GM23338 (cell line): ENCODE measurements at regions not wholly inside any gene's neighbourhood (a gene's known extent, or its start where the extent isn't known, plus 50 kb on each side); places are given as distances from the start of the nearest gene placed in this dataset.

Experiments used
- ATAC-seq: fragments of 200-7000 bp; cut with Tn5 transposase; 3 replicates; pipeline ENCODE4 v1.9.1; 2020
- DNase-seq: peaks from one replicate; pipeline ENCODE4 v3.0.0-alpha.2; 2015; ENCODE audit warnings: low spot score
- H2AFZ ChIP-seq: fragments of 200-600 bp; sonication (generic); 2 replicates; pipeline ENCODE4 v1.8.0; 2016; ENCODE audit warnings: antibody characterized with exemption, mild to moderate bottlenecking, moderate library complexity
- H3F3A ChIP-seq: fragments of 200-600 bp; sonication (generic); replicated peaks from 2 replicates; pipeline ENCODE4 v1.8.0; 2017; ENCODE audit warnings: antibody characterized with exemption, mixed run types, low read depth
- H3K27ac ChIP-seq: fragments of 200-600 bp; sonication (generic); 2 replicates; pipeline ENCODE4 v1.6.1; 2016; ENCODE audit warnings: low read depth
- H3K27me3 ChIP-seq: fragments of 200-600 bp; sonication (generic); 2 replicates; pipeline ENCODE4 v1.8.0; 2016; ENCODE audit warnings: mild to moderate bottlenecking, mixed run types, moderate library complexity; ENCODE audit not compliant: insufficient read depth
- H3K36me3 ChIP-seq: fragments of 200-600 bp; sonication (generic); 2 replicates; pipeline ENCODE4 v1.8.0; 2016; ENCODE audit warnings: mild to moderate bottlenecking; ENCODE audit not compliant: insufficient read depth
- H3K4me1 ChIP-seq: fragments of 200-600 bp; sonication (generic); 2 replicates; pipeline ENCODE4 v1.8.0; 2016; ENCODE audit warnings: mild to moderate bottlenecking, moderate library complexity; ENCODE audit not compliant: insufficient read depth
- H3K4me2 ChIP-seq: fragments of 200-600 bp; sonication (generic); 2 replicates; pipeline ENCODE4 v1.7.1; 2017; ENCODE audit warnings: mixed run types
- H3K4me3 ChIP-seq: fragments of 200-600 bp; sonication (generic); 2 replicates; pipeline ENCODE4 v1.6.1; 2016; ENCODE audit warnings: mixed run types
- H3K79me2 ChIP-seq: fragments of 200-600 bp; sonication (generic); replicated peaks from 2 replicates; pipeline ENCODE4 v1.8.0; 2017; ENCODE audit warnings: mild to moderate bottlenecking; ENCODE audit not compliant: insufficient read depth
- H3K9me2 ChIP-seq: fragments of 200-600 bp; sonication (generic); 2 replicates; pipeline ENCODE4 v1.8.0; 2017; ENCODE audit not compliant: insufficient read depth
- H4K20me1 ChIP-seq: fragments of 200-600 bp; sonication (generic); replicated peaks from 2 replicates; pipeline ENCODE4 v1.8.0; 2017; ENCODE audit warnings: mild to moderate bottlenecking; ENCODE audit not compliant: insufficient read depth
- H3K27ac Mint-ChIP-seq: 2 replicates; pipeline ENCODE4 v1.8.0; 2020; ENCODE audit warnings: inconsistent platforms, mild to moderate bottlenecking, moderate library complexity, mixed read lengths
- H3K27me3 Mint-ChIP-seq: 3 replicates; pipeline ENCODE4 v1.8.0; 2022; ENCODE audit warnings: low read depth, mild to moderate bottlenecking, moderate library complexity, mixed read lengths, inconsistent platforms; ENCODE audit not compliant: insufficient read depth, poor library complexity
- H3K36me3 Mint-ChIP-seq: 3 replicates; pipeline ENCODE4 v1.8.0; 2021; ENCODE audit warnings: low read depth, mild to moderate bottlenecking, inconsistent platforms, moderate library complexity, mixed read lengths
- H3K4me1 Mint-ChIP-seq: 3 replicates; pipeline ENCODE4 v1.8.0; 2020; ENCODE audit warnings: mild to moderate bottlenecking, inconsistent platforms, mixed read lengths
- H3K4me3 Mint-ChIP-seq: 3 replicates; pipeline ENCODE4 v1.8.0; 2021; ENCODE audit warnings: moderate library complexity, mild to moderate bottlenecking, inconsistent platforms, mixed read lengths
- H3K9me3 Mint-ChIP-seq: 3 replicates; pipeline ENCODE4 v1.8.0; 2020; ENCODE audit warnings: moderate library complexity, mild to moderate bottlenecking, inconsistent platforms, mixed read lengths
- CREB1 ChIP-seq: fragments of 250-450 bp; sonication (Bioruptor Pico); IDR thresholded peaks from 2 replicates; pipeline ENCODE4 v1.5.0; 2020; ENCODE audit warnings: low read depth, mild to moderate bottlenecking, moderate library complexity
- EZH2 ChIP-seq: fragments of 200-600 bp; sonication (generic); IDR thresholded peaks from one replicate; pipeline ENCODE4 v1.8.0; 2017; ENCODE audit warnings: antibody characterized with exemption, mild to moderate bottlenecking, low read depth; ENCODE audit not compliant: unreplicated experiment
- EZH2phosphoT487 ChIP-seq: fragments of 200-600 bp; sonication (generic); IDR thresholded peaks from one replicate; pipeline ENCODE4 v1.8.1; 2018; ENCODE audit warnings: antibody characterized with exemption; ENCODE audit not compliant: unreplicated experiment
- JUNB ChIP-seq: IDR thresholded peaks from one replicate; pipeline ENCODE4 v1.6.1; 2016; ENCODE audit warnings: antibody characterized with exemption; ENCODE audit not compliant: unreplicated experiment
- POLR2AphosphoS5 ChIP-seq: IDR thresholded peaks from 2 replicates; pipeline ENCODE4 v1.6.1; 2016; ENCODE audit warnings: antibody characterized with exemption, low read depth
- ZNF114 ChIP-seq: fragments of 250-450 bp; sonication (Bioruptor Pico); IDR thresholded peaks from 2 replicates; pipeline ENCODE4 v1.5.0; 2020; ENCODE audit warnings: mild to moderate bottlenecking, moderate library complexity
- ZNF331 ChIP-seq: fragments of 250-450 bp; sonication (Bioruptor Pico); IDR thresholded peaks from 2 replicates; pipeline ENCODE4 v1.5.0; 2020; ENCODE audit warnings: low read depth, mild to moderate bottlenecking, moderate library complexity
- TF ChIP-seq, protein P1 (sequence below): IDR thresholded peaks from 2 replicates; pipeline ENCODE4 v1.6.1; 2016; ENCODE audit warnings: antibody characterized with exemption
- TF ChIP-seq, protein P2 (sequence below): IDR thresholded peaks from one replicate; pipeline ENCODE4 v1.6.1; 2018; ENCODE audit warnings: antibody characterized with exemption; ENCODE audit not compliant: unreplicated experiment
- TF ChIP-seq, protein P3 (sequence below): fragments of 250-450 bp; sonication (Bioruptor Pico); IDR thresholded peaks from 2 replicates; pipeline ENCODE4 v1.5.0; 2020; ENCODE audit warnings: mild to moderate bottlenecking, moderate library complexity
- TF ChIP-seq, protein P4 (sequence below), 2 experiments: fragments of 200-600 bp in 1 of 2; sonication (generic) in 1 of 2; conservative IDR thresholded peaks; 2 replicates each; pipeline versions ENCODE4 v1.5.1 to v1.6.1; 2016 to 2017; ENCODE audit warnings: antibody characterized with exemption in 2 of 2, low read depth in 2 of 2, mild to moderate bottlenecking in 2 of 2, moderate library complexity in 1 of 2

DNA sequence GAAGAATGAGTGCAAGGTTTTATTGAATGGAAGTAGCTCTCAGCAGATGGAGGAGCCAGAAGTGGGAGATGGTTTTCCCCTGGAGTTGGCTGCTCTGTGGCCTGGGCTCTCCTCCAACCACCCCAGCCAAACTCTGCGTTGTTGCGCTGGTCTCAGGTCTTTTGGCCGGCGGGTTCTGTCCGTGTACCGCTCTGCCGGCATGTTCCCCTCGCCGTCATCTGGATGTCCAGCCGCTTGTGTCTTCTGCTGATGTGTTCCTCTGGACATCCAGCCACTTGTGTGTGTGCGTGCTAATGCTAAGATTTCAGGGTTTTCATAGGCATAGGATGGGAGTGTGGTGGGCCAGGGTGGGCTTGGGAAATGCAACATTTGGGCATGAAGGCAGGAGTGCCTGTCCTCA lies 1311.3 kb upstream of the TMEFF2 start (continued):
- TF ChIP-seq, protein P1, sequence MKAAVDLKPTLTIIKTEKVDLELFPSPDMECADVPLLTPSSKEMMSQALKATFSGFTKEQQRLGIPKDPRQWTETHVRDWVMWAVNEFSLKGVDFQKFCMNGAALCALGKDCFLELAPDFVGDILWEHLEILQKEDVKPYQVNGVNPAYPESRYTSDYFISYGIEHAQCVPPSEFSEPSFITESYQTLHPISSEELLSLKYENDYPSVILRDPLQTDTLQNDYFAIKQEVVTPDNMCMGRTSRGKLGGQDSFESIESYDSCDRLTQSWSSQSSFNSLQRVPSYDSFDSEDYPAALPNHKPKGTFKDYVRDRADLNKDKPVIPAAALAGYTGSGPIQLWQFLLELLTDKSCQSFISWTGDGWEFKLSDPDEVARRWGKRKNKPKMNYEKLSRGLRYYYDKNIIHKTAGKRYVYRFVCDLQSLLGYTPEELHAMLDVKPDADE: no peak
- no peak for TF ChIP-seq POLR2AphosphoS5
- TF ChIP-seq, protein P2, sequence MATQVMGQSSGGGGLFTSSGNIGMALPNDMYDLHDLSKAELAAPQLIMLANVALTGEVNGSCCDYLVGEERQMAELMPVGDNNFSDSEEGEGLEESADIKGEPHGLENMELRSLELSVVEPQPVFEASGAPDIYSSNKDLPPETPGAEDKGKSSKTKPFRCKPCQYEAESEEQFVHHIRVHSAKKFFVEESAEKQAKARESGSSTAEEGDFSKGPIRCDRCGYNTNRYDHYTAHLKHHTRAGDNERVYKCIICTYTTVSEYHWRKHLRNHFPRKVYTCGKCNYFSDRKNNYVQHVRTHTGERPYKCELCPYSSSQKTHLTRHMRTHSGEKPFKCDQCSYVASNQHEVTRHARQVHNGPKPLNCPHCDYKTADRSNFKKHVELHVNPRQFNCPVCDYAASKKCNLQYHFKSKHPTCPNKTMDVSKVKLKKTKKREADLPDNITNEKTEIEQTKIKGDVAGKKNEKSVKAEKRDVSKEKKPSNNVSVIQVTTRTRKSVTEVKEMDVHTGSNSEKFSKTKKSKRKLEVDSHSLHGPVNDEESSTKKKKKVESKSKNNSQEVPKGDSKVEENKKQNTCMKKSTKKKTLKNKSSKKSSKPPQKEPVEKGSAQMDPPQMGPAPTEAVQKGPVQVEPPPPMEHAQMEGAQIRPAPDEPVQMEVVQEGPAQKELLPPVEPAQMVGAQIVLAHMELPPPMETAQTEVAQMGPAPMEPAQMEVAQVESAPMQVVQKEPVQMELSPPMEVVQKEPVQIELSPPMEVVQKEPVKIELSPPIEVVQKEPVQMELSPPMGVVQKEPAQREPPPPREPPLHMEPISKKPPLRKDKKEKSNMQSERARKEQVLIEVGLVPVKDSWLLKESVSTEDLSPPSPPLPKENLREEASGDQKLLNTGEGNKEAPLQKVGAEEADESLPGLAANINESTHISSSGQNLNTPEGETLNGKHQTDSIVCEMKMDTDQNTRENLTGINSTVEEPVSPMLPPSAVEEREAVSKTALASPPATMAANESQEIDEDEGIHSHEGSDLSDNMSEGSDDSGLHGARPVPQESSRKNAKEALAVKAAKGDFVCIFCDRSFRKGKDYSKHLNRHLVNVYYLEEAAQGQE: no peak
- no peak for TF ChIP-seq EZH2
- TF ChIP-seq ZNF114 (CRISPR knock-in tag): no peak
- TF ChIP-seq EZH2phosphoT487: no peak
- TF ChIP-seq JUNB: no peak
- no peak for TF ChIP-seq CREB1
- TF ChIP-seq ZNF331 (CRISPR knock-in tag): no peak

DNA sequence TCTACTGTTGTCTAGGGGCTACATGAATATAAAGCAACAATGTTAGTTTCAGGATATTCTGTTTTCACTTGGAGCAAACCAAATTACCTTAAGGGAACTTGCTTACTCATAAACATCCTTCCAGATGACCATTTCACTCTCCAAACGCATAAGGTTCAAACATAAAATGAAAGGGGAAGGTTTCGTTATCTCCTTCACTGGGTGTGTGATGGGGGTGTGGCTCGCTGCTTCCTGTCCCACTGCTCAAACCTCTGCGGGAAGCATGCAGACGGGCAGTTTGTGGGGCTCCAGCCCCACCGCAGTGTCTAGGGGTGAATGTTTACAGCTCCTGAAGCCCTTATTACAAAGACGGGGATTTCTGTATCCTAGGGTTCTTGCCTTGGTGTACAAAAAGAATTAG lies 1310.9 kb upstream of the TMEFF2 start:
- Mint-ChIP-seq H3K4me3 (no peak overlapping the region), H3K9me3 (no peaks in the 10 kb centered on the region), H3K27ac (no peak overlapping the region)
- TF ChIP-seq, protein P3, sequence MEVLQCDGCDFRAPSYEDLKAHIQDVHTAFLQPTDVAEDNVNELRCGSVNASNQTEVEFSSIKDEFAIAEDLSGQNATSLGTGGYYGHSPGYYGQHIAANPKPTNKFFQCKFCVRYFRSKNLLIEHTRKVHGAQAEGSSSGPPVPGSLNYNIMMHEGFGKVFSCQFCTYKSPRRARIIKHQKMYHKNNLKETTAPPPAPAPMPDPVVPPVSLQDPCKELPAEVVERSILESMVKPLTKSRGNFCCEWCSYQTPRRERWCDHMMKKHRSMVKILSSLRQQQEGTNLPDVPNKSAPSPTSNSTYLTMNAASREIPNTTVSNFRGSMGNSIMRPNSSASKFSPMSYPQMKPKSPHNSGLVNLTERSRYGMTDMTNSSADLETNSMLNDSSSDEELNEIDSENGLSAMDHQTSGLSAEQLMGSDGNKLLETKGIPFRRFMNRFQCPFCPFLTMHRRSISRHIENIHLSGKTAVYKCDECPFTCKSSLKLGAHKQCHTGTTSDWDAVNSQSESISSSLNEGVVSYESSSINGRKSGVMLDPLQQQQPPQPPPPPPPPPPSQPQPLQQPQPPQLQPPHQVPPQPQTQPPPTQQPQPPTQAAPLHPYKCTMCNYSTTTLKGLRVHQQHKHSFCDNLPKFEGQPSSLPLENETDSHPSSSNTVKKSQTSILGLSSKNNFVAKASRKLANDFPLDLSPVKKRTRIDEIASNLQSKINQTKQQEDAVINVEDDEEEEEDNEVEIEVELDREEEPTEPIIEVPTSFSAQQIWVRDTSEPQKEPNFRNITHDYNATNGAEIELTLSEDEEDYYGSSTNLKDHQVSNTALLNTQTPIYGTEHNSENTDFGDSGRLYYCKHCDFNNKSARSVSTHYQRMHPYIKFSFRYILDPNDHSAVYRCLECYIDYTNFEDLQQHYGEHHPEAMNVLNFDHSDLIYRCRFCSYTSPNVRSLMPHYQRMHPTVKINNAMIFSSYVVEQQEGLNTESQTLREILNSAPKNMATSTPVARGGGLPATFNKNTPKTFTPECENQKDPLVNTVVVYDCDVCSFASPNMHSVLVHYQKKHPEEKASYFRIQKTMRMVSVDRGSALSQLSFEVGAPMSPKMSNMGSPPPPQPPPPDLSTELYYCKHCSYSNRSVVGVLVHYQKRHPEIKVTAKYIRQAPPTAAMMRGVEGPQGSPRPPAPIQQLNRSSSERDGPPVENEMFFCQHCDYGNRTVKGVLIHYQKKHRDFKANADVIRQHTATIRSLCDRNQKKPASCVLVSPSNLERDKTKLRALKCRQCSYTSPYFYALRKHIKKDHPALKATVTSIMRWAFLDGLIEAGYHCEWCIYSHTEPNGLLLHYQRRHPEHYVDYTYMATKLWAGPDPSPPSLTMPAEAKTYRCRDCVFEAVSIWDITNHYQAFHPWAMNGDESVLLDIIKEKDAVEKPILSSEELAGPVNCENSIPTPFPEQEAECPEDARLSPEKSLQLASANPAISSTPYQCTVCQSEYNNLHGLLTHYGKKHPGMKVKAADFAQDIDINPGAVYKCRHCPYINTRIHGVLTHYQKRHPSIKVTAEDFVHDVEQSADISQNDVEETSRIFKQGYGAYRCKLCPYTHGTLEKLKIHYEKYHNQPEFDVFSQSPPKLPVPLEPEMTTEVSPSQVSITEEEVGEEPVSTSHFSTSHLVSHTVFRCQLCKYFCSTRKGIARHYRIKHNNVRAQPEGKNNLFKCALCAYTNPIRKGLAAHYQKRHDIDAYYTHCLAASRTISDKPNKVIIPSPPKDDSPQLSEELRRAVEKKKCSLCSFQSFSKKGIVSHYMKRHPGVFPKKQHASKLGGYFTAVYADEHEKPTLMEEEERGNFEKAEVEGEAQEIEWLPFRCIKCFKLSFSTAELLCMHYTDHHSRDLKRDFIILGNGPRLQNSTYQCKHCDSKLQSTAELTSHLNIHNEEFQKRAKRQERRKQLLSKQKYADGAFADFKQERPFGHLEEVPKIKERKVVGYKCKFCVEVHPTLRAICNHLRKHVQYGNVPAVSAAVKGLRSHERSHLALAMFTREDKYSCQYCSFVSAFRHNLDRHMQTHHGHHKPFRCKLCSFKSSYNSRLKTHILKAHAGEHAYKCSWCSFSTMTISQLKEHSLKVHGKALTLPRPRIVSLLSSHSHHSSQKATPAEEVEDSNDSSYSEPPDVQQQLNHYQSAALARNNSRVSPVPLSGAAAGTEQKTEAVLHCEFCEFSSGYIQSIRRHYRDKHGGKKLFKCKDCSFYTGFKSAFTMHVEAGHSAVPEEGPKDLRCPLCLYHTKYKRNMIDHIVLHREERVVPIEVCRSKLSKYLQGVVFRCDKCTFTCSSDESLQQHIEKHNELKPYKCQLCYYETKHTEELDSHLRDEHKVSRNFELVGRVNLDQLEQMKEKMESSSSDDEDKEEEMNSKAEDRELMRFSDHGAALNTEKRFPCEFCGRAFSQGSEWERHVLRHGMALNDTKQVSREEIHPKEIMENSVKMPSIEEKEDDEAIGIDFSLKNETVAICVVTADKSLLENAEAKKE: no peak
- TF ChIP-seq, protein P1: no peak
- TF ChIP-seq JUNB (no peak), POLR2AphosphoS5 (no peak), ZNF114 (CRISPR knock-in tag) (no peak), EZH2 (no peak)
- TF ChIP-seq, protein P4, sequence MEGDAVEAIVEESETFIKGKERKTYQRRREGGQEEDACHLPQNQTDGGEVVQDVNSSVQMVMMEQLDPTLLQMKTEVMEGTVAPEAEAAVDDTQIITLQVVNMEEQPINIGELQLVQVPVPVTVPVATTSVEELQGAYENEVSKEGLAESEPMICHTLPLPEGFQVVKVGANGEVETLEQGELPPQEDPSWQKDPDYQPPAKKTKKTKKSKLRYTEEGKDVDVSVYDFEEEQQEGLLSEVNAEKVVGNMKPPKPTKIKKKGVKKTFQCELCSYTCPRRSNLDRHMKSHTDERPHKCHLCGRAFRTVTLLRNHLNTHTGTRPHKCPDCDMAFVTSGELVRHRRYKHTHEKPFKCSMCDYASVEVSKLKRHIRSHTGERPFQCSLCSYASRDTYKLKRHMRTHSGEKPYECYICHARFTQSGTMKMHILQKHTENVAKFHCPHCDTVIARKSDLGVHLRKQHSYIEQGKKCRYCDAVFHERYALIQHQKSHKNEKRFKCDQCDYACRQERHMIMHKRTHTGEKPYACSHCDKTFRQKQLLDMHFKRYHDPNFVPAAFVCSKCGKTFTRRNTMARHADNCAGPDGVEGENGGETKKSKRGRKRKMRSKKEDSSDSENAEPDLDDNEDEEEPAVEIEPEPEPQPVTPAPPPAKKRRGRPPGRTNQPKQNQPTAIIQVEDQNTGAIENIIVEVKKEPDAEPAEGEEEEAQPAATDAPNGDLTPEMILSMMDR (conservative IDR thresholded peaks at IDR 0.05; ENCODE audit: low read depth in 2 of 2): no peak

More for the DNA sequence above, 1310.9 kb upstream of the TMEFF2 start:
- Mint-ChIP-seq H3K36me3 (no peaks in the 10 kb centered on the region; the same call in 2 of the 3 replicates), H3K27me3 (peaks cover 7% of the 10 kb centered on the region), H3K4me1 (no peaks in the 10 kb centered on the region)
- no peaks in the 10 kb centered on the region for H3F3A ChIP-seq
- H3K27ac ChIP-seq: no peak overlapping the region
- H3K4me1 ChIP-seq: no peaks in the 10 kb centered on the region; the same call in 1 of the 2 replicates
- peaks cover 3% of the 10 kb centered on the region; the same call in 1 of the 2 replicates for H3K9me2 ChIP-seq
- H4K20me1 ChIP-seq: no peaks in the 10 kb centered on the region
- DNase-seq: no peak
- H2AFZ ChIP-seq: no peak overlapping the region
- no peaks in the 10 kb centered on the region for H3K36me3 ChIP-seq
- H3K4me2 ChIP-seq: no peak overlapping the region
- peaks cover 17% of the 10 kb centered on the region for H3K79me2 ChIP-seq
- no peaks in the 10 kb centered on the region for H3K27me3 ChIP-seq
- H3K4me3 ChIP-seq: no peak overlapping the region
- no peak for ATAC-seq
